Activated T-cell treated with anti-CD3 and anti-CD28 coated beads, Interleukin-2, amount 50 U/mL, for 24 hours (primary cell): ENCODE measurements at regions not wholly inside any gene's neighbourhood (a gene's known extent, or its start where the extent isn't known, plus 50 kb on each side); places are given as distances from the start of the nearest gene placed in this dataset.

Source experiments
- DNase-seq: peaks from one replicate; pipeline ENCODE4 v3.0.0-alpha.2; 2020
- H3K27ac Mint-ChIP-seq: 2 replicates; pipeline ENCODE4 v1.8.0; 2020; ENCODE audit warnings: mild to moderate bottlenecking, mixed read lengths
- H3K27me3 Mint-ChIP-seq: 2 replicates; pipeline ENCODE4 v1.8.0; 2020; ENCODE audit warnings: mixed read lengths
- H3K36me3 Mint-ChIP-seq: 2 replicates; pipeline ENCODE4 v1.8.0; 2020; ENCODE audit warnings: low read depth, mixed read lengths
- H3K4me1 Mint-ChIP-seq: 2 replicates; pipeline ENCODE4 v1.8.0; 2020; ENCODE audit warnings: low read depth, mixed read lengths
- H3K4me3 Mint-ChIP-seq: 2 replicates; pipeline ENCODE4 v1.8.0; 2020; ENCODE audit warnings: mild to moderate bottlenecking, moderate library complexity, mixed read lengths
- H3K9me3 Mint-ChIP-seq: 2 replicates; pipeline ENCODE4 v1.8.0; 2020; ENCODE audit warnings: mixed read lengths

DNA sequence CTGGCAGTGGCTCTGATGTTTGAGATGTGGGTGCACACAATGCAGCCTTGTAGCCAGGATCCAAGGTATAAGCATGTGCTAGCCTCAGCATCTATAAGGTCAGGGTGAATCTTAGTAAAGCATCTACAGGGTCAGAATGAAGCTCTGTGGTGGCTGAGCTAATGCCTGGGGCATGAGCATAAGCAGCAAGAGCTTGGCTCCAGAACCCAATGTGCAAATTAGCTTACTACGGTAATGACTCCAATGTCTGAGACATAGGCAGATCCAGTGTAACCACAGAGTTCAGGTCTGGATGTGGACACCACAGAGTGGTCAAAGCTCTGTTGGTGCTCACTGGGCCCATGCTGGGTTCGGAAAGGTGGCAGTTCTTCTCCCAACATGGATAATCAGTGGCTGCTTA is 304.5 kb upstream of the NECTIN3 start:
- DNase-seq = no peak
- Mint-ChIP-seq H3K4me3 (no peak overlapping the region), H3K9me3 (peaks cover 2% of the 10 kb centered on the region), H3K27ac (no peak overlapping the region), H3K27me3 (no peaks in the 10 kb centered on the region), H3K4me1 (no peaks in the 10 kb centered on the region), H3K36me3 (no peaks in the 10 kb centered on the region)

DNA sequence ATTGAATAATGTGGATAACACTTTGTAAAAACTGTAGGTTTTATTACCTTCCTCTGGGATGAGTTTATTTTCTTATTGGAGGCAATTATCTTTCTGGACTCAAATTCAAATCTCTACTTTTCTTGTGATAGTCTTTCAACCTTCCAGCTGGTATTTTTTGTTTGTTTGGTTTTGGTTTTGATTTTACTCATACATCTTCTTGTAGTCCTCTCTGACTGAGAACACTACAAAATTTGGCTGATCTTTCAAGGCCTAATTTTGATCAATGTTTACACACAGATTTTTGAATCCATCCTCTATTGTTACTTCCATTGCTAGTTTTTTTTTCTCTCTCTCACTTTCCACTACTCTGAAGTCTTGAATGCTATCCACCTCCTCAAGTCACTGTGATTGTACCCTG is 303.8 kb upstream of the NECTIN3 start:
- H3K9me3 Mint-ChIP-seq = peaks cover 2% of the 10 kb centered on the region
- no peaks in the 10 kb centered on the region for H3K4me1 Mint-ChIP-seq
- no peaks in the 10 kb centered on the region for H3K27me3 Mint-ChIP-seq
- H3K36me3 Mint-ChIP-seq = no peaks in the 10 kb centered on the region
- no peak overlapping the region for H3K27ac Mint-ChIP-seq
- DNase-seq = no peak
- no peak overlapping the region for H3K4me3 Mint-ChIP-seq

- Mint-ChIP-seq H3K27ac (no peak overlapping the region), H3K4me3 (no peak overlapping the region), H3K9me3 (no peaks in the 10 kb centered on the region), H3K36me3 (no peaks in the 10 kb centered on the region), H3K4me1 (no peaks in the 10 kb centered on the region), H3K27me3 (no peaks in the 10 kb centered on the region)
- DNase-seq = no peak
These were observed 298.1 kb upstream of the NECTIN3 start for GRCh38 chr3:110773413-110773954.

GRCh38 chr3:110774496-110775265 is 296.9 kb upstream of the NECTIN3 start:
- Mint-ChIP-seq H3K4me1 (no peaks in the 10 kb centered on the region), H3K27me3 (no peaks in the 10 kb centered on the region), H3K4me3 (no peak overlapping the region), H3K36me3 (no peaks in the 10 kb centered on the region), H3K27ac (no peak overlapping the region), H3K9me3 (no peaks in the 10 kb centered on the region)
- DNase-seq = no peak

- no peak overlapping the region for H3K27ac Mint-ChIP-seq
- DNase-seq = no peak
- no peak overlapping the region for H3K4me3 Mint-ChIP-seq
- no peaks in the 10 kb centered on the region for H3K27me3 Mint-ChIP-seq
- H3K9me3 Mint-ChIP-seq = no peaks in the 10 kb centered on the region
- no peaks in the 10 kb centered on the region for H3K4me1 Mint-ChIP-seq
- no peaks in the 10 kb centered on the region for H3K36me3 Mint-ChIP-seq
These were observed 292.0 kb upstream of the NECTIN3 start for GRCh38 chr3:110779581-110779980.

GRCh38 chr3:110783541-110783940 is 288.1 kb upstream of the NECTIN3 start:
- no peaks in the 10 kb centered on the region for H3K27me3 Mint-ChIP-seq
- H3K4me3 Mint-ChIP-seq = no peak overlapping the region
- no peak overlapping the region for H3K27ac Mint-ChIP-seq
- no peaks in the 10 kb centered on the region for H3K9me3 Mint-ChIP-seq
- no peaks in the 10 kb centered on the region for H3K36me3 Mint-ChIP-seq
- DNase-seq = no peak
- H3K4me1 Mint-ChIP-seq = no peaks in the 10 kb centered on the region

GRCh38 chr3:110788794-110789193 is 282.8 kb upstream of the NECTIN3 start:
- H3K27me3 Mint-ChIP-seq = peaks cover 5% of the 10 kb centered on the region
- DNase-seq = no peak

GRCh38 chr3:110789315-110789714 is 282.3 kb upstream of the NECTIN3 start:
- H3K27me3 Mint-ChIP-seq = peaks cover 7% of the 10 kb centered on the region
- no peak overlapping the region for H3K27ac Mint-ChIP-seq
- no peaks in the 10 kb centered on the region for H3K9me3 Mint-ChIP-seq
- H3K36me3 Mint-ChIP-seq = no peaks in the 10 kb centered on the region
- no peak overlapping the region for H3K4me3 Mint-ChIP-seq
- DNase-seq = no peak
- H3K4me1 Mint-ChIP-seq = no peaks in the 10 kb centered on the region

More at GRCh38 chr3:110788794-110789193, 282.8 kb upstream of the NECTIN3 start:
- Mint-ChIP-seq H3K36me3 (no peaks in the 10 kb centered on the region), H3K4me3 (no peak overlapping the region), H3K27ac (no peak overlapping the region), H3K9me3 (no peaks in the 10 kb centered on the region), H3K4me1 (no peaks in the 10 kb centered on the region)

- DNase-seq = no peak
- peaks cover 7% of the 10 kb centered on the region for H3K27me3 Mint-ChIP-seq
- H3K27ac Mint-ChIP-seq = no peak overlapping the region
- H3K4me1 Mint-ChIP-seq = no peaks in the 10 kb centered on the region
- no peaks in the 10 kb centered on the region for H3K36me3 Mint-ChIP-seq
- no peaks in the 10 kb centered on the region for H3K9me3 Mint-ChIP-seq
- H3K4me3 Mint-ChIP-seq = no peak overlapping the region
These were observed 281.0 kb upstream of the NECTIN3 start for GRCh38 chr3:110790631-110791030.

DNA sequence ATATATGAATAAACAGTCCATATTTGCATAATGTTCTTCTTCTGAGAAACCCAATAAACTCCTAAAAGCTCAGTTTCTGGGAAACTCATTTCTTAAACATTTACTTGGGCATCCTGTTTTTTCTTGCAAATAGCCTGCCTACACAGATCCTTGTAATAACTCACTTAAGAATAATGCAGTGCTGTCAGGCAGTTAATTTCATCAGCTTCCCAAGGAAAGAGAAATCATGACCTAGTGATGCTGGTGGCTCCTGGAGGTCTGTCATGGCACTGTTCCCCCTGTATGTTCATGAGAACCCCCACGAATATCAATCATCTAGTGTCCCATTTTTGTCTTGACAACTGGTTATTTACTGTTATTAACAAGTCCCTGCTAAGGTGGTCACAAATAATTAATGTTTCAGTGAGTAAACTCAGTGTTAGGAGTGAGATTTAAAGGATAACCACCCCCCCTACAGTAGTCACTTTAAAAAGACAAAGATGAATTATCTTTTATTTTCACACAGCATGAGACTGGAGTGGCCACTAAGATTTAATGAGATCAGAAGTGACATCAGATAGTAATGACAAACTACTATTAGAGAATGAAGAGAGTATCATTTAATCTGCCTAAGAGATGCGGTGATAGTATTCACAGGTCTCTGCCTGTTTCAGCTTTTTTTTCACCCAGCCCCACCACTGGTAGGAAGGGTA is 279.5 kb upstream of the NECTIN3 start:
- Mint-ChIP-seq H3K9me3 (no peaks in the 10 kb centered on the region), H3K4me1 (no peaks in the 10 kb centered on the region)
- no peak for DNase-seq

DNA sequence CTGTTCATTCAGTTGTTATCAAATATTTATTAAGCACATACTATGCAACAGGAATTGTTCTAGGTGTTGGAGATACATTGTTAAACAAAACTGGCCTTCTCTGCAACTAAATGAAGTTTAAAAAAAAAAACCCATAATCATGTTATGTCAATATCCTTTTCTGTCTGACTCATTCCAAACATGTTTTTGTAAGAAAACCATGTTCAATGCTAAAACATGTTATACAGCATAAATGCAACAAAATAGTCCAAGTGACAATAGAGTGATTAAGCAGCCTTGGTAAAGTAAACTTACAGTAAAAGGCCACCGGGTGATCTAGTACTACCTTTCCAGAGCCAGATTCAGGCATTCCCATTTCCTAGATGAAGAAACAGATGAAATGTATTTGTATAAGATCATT is 278.0 kb upstream of the NECTIN3 start:
- Mint-ChIP-seq H3K27ac (no peak overlapping the region), H3K27me3 (peaks cover 9% of the 10 kb centered on the region), H3K36me3 (no peaks in the 10 kb centered on the region), H3K4me1 (no peaks in the 10 kb centered on the region), H3K9me3 (no peaks in the 10 kb centered on the region), H3K4me3 (no peak overlapping the region)
- DNase-seq = no peak

More for the DNA sequence above, 279.5 kb upstream of the NECTIN3 start:
- Mint-ChIP-seq H3K27me3 (peaks cover 9% of the 10 kb centered on the region), H3K4me3 (no peak overlapping the region), H3K27ac (no peak overlapping the region), H3K36me3 (no peaks in the 10 kb centered on the region)

DNA sequence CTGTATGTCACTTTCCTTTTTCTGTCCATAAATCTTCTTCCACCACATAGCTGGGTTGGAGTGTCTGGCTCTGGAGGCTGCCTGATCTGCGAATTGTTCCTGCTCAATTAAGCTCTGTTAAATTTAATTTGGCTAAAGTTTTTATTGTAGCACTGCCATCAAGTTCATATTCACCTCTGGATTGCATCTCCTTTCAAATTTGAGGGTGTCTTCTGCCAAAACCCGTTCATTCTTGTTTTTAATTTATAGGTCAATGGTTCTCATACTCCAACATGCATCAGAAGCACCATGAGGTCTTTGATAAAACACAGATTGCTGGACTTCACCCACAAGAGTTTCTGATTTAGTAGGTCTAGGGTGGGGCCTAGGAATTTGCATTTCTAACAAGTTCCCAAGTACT is 276.5 kb upstream of the NECTIN3 start:
- peaks cover 9% of the 10 kb centered on the region for H3K27me3 Mint-ChIP-seq
- H3K27ac Mint-ChIP-seq = no peak overlapping the region
- no peaks in the 10 kb centered on the region for H3K36me3 Mint-ChIP-seq
- H3K4me1 Mint-ChIP-seq = no peaks in the 10 kb centered on the region
- no peaks in the 10 kb centered on the region for H3K9me3 Mint-ChIP-seq
- no peak overlapping the region for H3K4me3 Mint-ChIP-seq
- no peak for DNase-seq

GRCh38 chr3:110799271-110799670 is 272.3 kb upstream of the NECTIN3 start:
- DNase-seq = no peak
- H3K36me3 Mint-ChIP-seq = no peaks in the 10 kb centered on the region
- no peak overlapping the region for H3K27ac Mint-ChIP-seq
- peaks cover 5% of the 10 kb centered on the region for H3K27me3 Mint-ChIP-seq
- H3K4me1 Mint-ChIP-seq = no peaks in the 10 kb centered on the region
- H3K9me3 Mint-ChIP-seq = no peaks in the 10 kb centered on the region
- no peak overlapping the region for H3K4me3 Mint-ChIP-seq

DNA sequence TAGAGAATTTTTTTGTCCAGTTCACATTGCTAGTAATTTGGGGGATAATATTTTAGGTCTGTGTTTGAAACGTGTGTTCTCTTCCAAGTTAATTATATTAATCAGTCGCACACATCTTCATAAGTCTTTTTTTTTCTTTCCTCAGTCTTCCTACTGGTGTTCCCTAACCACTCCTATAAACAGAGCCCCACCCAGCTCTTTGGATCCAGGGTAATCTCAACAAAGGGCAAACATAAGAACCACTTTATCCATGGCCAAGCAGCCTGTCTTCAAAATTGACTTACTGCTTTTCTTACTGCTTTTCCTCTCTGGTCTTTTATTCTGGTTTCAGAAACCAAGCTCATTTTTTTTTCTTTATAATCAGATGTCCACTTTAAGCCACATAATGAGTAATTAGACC is 266.8 kb upstream of the NECTIN3 start:
- Mint-ChIP-seq H3K36me3 (no peaks in the 10 kb centered on the region), H3K4me1 (no peaks in the 10 kb centered on the region), H3K27me3 (peaks cover 16% of the 10 kb centered on the region), H3K9me3 (no peaks in the 10 kb centered on the region), H3K27ac (no peak overlapping the region), H3K4me3 (no peak overlapping the region)
- no peak for DNase-seq

DNA sequence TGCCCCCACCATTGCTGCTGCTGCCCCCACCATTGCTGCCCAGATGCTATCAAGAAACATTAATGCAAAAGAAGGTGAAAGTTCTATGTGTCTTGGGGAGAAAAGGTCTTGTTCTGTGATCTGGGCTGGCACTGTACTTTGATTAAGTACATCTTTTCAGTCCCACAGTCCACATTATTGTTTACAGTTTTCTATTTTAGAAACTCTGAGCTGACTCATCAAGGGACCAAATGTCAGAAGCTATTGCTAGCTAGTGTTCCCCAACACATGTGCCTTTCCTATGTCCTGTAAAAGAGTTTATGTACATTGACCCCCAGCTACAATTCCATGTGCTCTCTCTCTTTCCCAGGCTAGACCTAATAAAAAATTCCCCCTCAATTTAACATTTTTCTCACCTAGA is 264.7 kb upstream of the NECTIN3 start:
- Mint-ChIP-seq H3K4me3 (no peak overlapping the region), H3K27me3 (peaks cover 25% of the 10 kb centered on the region), H3K9me3 (no peaks in the 10 kb centered on the region), H3K27ac (no peak overlapping the region), H3K36me3 (no peaks in the 10 kb centered on the region), H3K4me1 (no peaks in the 10 kb centered on the region)
- DNase-seq = no peak
